SK-N-SH treated with all-trans-retinoic acid at 6 μM for 48 hours (cell line): ENCODE measurements at regions not wholly inside any gene's neighbourhood (a gene's known extent, or its start where the extent isn't known, plus 50 kb on each side); places are given as distances from the start of the nearest gene placed in this dataset.

Source experiments
- ATAC-seq: fragments of 200-7000 bp; cut with Tn5 transposase; 3 replicates; pipeline ENCODE4 v1.9.1; 2020; ENCODE audit warnings: mild to moderate bottlenecking, moderate library complexity
- ARNTL ChIP-seq: fragments of 450-650 bp; formaldehyde crosslinking; IDR thresholded peaks from 2 replicates; pipeline ENCODE4 v1.5.0; 2020; ENCODE audit warnings: low read depth, mild to moderate bottlenecking, moderate library complexity, borderline replicate concordance
- BACH2 ChIP-seq: fragments of 250-450 bp; sonication (Bioruptor Pico); IDR thresholded peaks from 2 replicates; pipeline ENCODE4 v1.9.0; 2021; ENCODE audit warnings: mild to moderate bottlenecking, borderline replicate concordance
- CREB5 ChIP-seq: fragments of 250-450 bp; sonication (Bioruptor Pico); IDR thresholded peaks from 2 replicates; pipeline ENCODE4 v1.5.1; 2020; ENCODE audit warnings: low read depth, mild to moderate bottlenecking, moderate library complexity
- CSDC2 ChIP-seq: fragments of 250-450 bp; sonication (Bioruptor Pico); IDR thresholded peaks from 2 replicates; pipeline ENCODE4 v1.5.0; 2020; ENCODE audit warnings: mild to moderate bottlenecking, moderate library complexity
- CSRNP3 ChIP-seq: fragments of 250-450 bp; sonication (Bioruptor Pico); IDR thresholded peaks from 2 replicates; pipeline ENCODE4 v1.5.1; 2021; ENCODE audit warnings: mild to moderate bottlenecking, moderate library complexity
- ESRRG ChIP-seq: fragments of 250-450 bp; sonication (Bioruptor Pico); IDR thresholded peaks from 2 replicates; pipeline ENCODE4 v1.6.1; 2021; ENCODE audit warnings: mild to moderate bottlenecking
- GLIS3 ChIP-seq: fragments of 250-450 bp; sonication (Bioruptor Pico); IDR thresholded peaks from 2 replicates; pipeline ENCODE4 v1.5.0; 2020; ENCODE audit warnings: mild to moderate bottlenecking, moderate library complexity
- ISL1 ChIP-seq: fragments of 250-450 bp; sonication (Bioruptor Pico); IDR thresholded peaks from 2 replicates; pipeline ENCODE4 v2.1.2; 2022; ENCODE audit warnings: mild to moderate bottlenecking, moderate library complexity
- OSR1 ChIP-seq: fragments of 250-450 bp; sonication (Bioruptor Pico); IDR thresholded peaks from 2 replicates; pipeline ENCODE4 v1.8.0; 2022; ENCODE audit warnings: moderate library complexity, mild to moderate bottlenecking, inconsistent platforms
- PATZ1 ChIP-seq: fragments of 250-450 bp; sonication (Bioruptor Pico); IDR thresholded peaks from 2 replicates; pipeline ENCODE4 v1.8.0; 2020; ENCODE audit warnings: mild to moderate bottlenecking, moderate library complexity, borderline replicate concordance
- POU6F1 ChIP-seq: fragments of 250-450 bp; sonication (Bioruptor Pico); IDR thresholded peaks from 2 replicates; pipeline ENCODE4 v1.8.0; 2021; ENCODE audit warnings: low read depth, mild to moderate bottlenecking, moderate library complexity, borderline replicate concordance
- RARB ChIP-seq: fragments of 250-450 bp; sonication (Bioruptor Pico); IDR thresholded peaks from 2 replicates; pipeline ENCODE4 v1.8.0; 2021; ENCODE audit warnings: mild to moderate bottlenecking, moderate library complexity
- SNAI2 ChIP-seq: fragments of 250-450 bp; sonication (Bioruptor Pico); IDR thresholded peaks from 2 replicates; pipeline ENCODE4 v1.5.0; 2020; ENCODE audit warnings: mild to moderate bottlenecking, moderate library complexity
- TCF4 ChIP-seq: fragments of 250-450 bp; sonication (Bioruptor Pico); IDR thresholded peaks from 2 replicates; pipeline ENCODE4 v1.8.0; 2021; ENCODE audit warnings: mild to moderate bottlenecking, moderate library complexity, borderline replicate concordance
- TOX ChIP-seq: fragments of 250-450 bp; sonication (Bioruptor Pico); IDR thresholded peaks from 2 replicates; pipeline ENCODE4 v1.8.0; 2021; ENCODE audit warnings: mild to moderate bottlenecking, moderate library complexity, borderline replicate concordance
- TSHZ2 ChIP-seq: fragments of 250-450 bp; sonication (Bioruptor Pico); IDR thresholded peaks from 2 replicates; pipeline ENCODE4 v1.5.0; 2020; ENCODE audit warnings: mild to moderate bottlenecking, moderate library complexity
- ZC3H10 ChIP-seq: fragments of 250-450 bp; sonication (Bioruptor Pico); IDR thresholded peaks from 2 replicates; pipeline ENCODE4 v1.5.1; 2021; ENCODE audit warnings: mild to moderate bottlenecking, moderate library complexity
- ZFP3 ChIP-seq: fragments of 250-450 bp; sonication (Bioruptor Pico); IDR thresholded peaks from 2 replicates; pipeline ENCODE4 v1.5.0; 2020; ENCODE audit warnings: mild to moderate bottlenecking, moderate library complexity
- ZFP30 ChIP-seq: fragments of 450-650 bp; formaldehyde crosslinking; IDR thresholded peaks from 2 replicates; pipeline ENCODE4 v1.5.0; 2022; ENCODE audit warnings: mild to moderate bottlenecking, moderate library complexity
- ZNF565 ChIP-seq: fragments of 450-650 bp; formaldehyde crosslinking; conservative IDR thresholded peaks from 2 replicates; pipeline ENCODE4 v1.5.0; 2020; ENCODE audit warnings: low read depth, mild to moderate bottlenecking, moderate library complexity
- ZNF70 ChIP-seq: fragments of 450-650 bp; formaldehyde crosslinking; IDR thresholded peaks from 2 replicates; pipeline ENCODE4 v1.5.0; 2020; ENCODE audit warnings: mild to moderate bottlenecking, moderate library complexity
- ZNF8 ChIP-seq: fragments of 450-650 bp; formaldehyde crosslinking; IDR thresholded peaks from 2 replicates; pipeline ENCODE4 v1.5.0; 2020; ENCODE audit warnings: mild to moderate bottlenecking, moderate library complexity

GRCh38 chr9:88898039-88898720 lies 93.1 kb upstream of the S1PR3 start:
- ATAC-seq = no peak
- TF ChIP-seq TCF4 (no peak), TSHZ2 (CRISPR knock-in tag) (no peak), SNAI2 (CRISPR knock-in tag) (no peak), ZC3H10 (CRISPR knock-in tag) (no peak), ZFP3 (CRISPR knock-in tag) (no peak), ARNTL (no peak), ISL1 (CRISPR knock-in tag) (no peak), PATZ1 (CRISPR knock-in tag) (no peak), ZFP30 (no peak), TOX (CRISPR knock-in tag) (no peak), ESRRG (no peak), CREB5 (CRISPR knock-in tag) (no peak), ZNF70 (CRISPR knock-in tag) (no peak), RARB (CRISPR knock-in tag) (no peak), POU6F1 (CRISPR knock-in tag) (no peak), ZNF565 (no peak), CSDC2 (CRISPR knock-in tag) (no peak)
- TF ChIP-seq, all 23 proteins: peak for 0

GRCh38 chr9:88905506-88905905 lies 85.8 kb upstream of the S1PR3 start:
- ATAC-seq = no peak
- TF ChIP-seq CSRNP3 (CRISPR knock-in tag) (no peak), TCF4 (no peak), ZNF8 (no peak), PATZ1 (CRISPR knock-in tag) (no peak), ISL1 (CRISPR knock-in tag) (no peak), TOX (CRISPR knock-in tag) (no peak), ZFP30 (no peak), ESRRG (no peak)

GRCh38 chr9:88915916-88916315 lies 75.4 kb upstream of the S1PR3 start:
- no peak for ATAC-seq
- TF ChIP-seq RARB (CRISPR knock-in tag) (no peak), BACH2 (CRISPR knock-in tag) (no peak), SNAI2 (CRISPR knock-in tag) (no peak), ZNF70 (CRISPR knock-in tag) (no peak), ZC3H10 (CRISPR knock-in tag) (no peak), PATZ1 (CRISPR knock-in tag) (no peak), OSR1 (CRISPR knock-in tag) (no peak), GLIS3 (CRISPR knock-in tag) (no peak), ISL1 (CRISPR knock-in tag) (no peak), ZFP3 (CRISPR knock-in tag) (no peak), ZNF8 (no peak), ZFP30 (no peak)
